Lower leg skin (tissue), 3 donors: ENCODE measurements at regions not wholly inside any gene's neighbourhood (a gene's known extent, or its start where the extent isn't known, plus 50 kb on each side); places are given as distances from the start of the nearest gene placed in this dataset.

ENCODE experiments used
- POLR2A ChIP-seq, 2 donors: fragments of 450-650 bp; IDR thresholded peaks; one replicate each; pipeline ENCODE4 v1.6.1; 2016 to 2017; ENCODE audit warnings: antibody characterized with exemption in 2 of 2, mild to moderate bottlenecking in 1 of 2, moderate library complexity in 1 of 2
- TF ChIP-seq, protein P1 (sequence below), 3 donors: fragments of 450-650 bp; IDR thresholded peaks; one replicate each; pipeline ENCODE4 v1.5.1; 2016; ENCODE audit warnings: antibody characterized with exemption in 3 of 3, mild to moderate bottlenecking in 3 of 3, moderate library complexity in 2 of 3

- TF ChIP-seq, protein P1, sequence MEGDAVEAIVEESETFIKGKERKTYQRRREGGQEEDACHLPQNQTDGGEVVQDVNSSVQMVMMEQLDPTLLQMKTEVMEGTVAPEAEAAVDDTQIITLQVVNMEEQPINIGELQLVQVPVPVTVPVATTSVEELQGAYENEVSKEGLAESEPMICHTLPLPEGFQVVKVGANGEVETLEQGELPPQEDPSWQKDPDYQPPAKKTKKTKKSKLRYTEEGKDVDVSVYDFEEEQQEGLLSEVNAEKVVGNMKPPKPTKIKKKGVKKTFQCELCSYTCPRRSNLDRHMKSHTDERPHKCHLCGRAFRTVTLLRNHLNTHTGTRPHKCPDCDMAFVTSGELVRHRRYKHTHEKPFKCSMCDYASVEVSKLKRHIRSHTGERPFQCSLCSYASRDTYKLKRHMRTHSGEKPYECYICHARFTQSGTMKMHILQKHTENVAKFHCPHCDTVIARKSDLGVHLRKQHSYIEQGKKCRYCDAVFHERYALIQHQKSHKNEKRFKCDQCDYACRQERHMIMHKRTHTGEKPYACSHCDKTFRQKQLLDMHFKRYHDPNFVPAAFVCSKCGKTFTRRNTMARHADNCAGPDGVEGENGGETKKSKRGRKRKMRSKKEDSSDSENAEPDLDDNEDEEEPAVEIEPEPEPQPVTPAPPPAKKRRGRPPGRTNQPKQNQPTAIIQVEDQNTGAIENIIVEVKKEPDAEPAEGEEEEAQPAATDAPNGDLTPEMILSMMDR (IDR thresholded peaks at IDR 0.05), result no peak
- TF ChIP-seq POLR2A (IDR thresholded peaks at IDR 0.05), result no peak
Observed at GRCh38 chr5:106959387-106959786, 711.4 kb downstream of the EFNA5 start.
